ENCODE measurements at regions not wholly inside any gene's neighbourhood (a gene's known extent, or its start where the extent isn't known, plus 50 kb on each side); places are given as distances from the start of the nearest gene placed in this dataset.

- no peak for DNase-seq
Measured at GRCh38 chr6:54574671-54575070, 266.4 kb downstream of the TINAG start.

GRCh38 chr6:54578261-54578660, 268.3 kb upstream of the FAM83B start:
- no peak for DNase-seq

- DNase-seq: no peak
Measured at GRCh38 chr6:54579011-54579410, 267.6 kb upstream of the FAM83B start.

GRCh38 chr6:54586251-54586650, 260.3 kb upstream of the FAM83B start:
- no peak for DNase-seq

- DNase-seq: no peak
Measured at GRCh38 chr6:54587277-54587676, 259.3 kb upstream of the FAM83B start.

- DNase-seq: no peak
Measured at GRCh38 chr6:54588176-54588575, 258.4 kb upstream of the FAM83B start.

- DNase-seq: no peak
Measured at GRCh38 chr6:54595844-54596243, 250.7 kb upstream of the FAM83B start.

GRCh38 chr6:54598787-54599313, 247.7 kb upstream of the FAM83B start:
- no peak for DNase-seq

- no peak for DNase-seq
Measured at GRCh38 chr6:54601600-54602300, 244.8 kb upstream of the FAM83B start.

- DNase-seq: no peak
Measured at GRCh38 chr6:54602591-54602990, 244.0 kb upstream of the FAM83B start.

GRCh38 chr6:54609981-54610380, 236.6 kb upstream of the FAM83B start:
- DNase-seq: no peak

- DNase-seq: no peak
Measured at GRCh38 chr6:54613596-54613995, 233.0 kb upstream of the FAM83B start.

GRCh38 chr6:54614499-54615195, 231.9 kb upstream of the FAM83B start:
- DNase-seq: no peak

- DNase-seq: no peak
Measured at GRCh38 chr6:54617730-54618129, 228.8 kb upstream of the FAM83B start.

GRCh38 chr6:54618572-54618971, 228.0 kb upstream of the FAM83B start:
- DNase-seq: no peak

GRCh38 chr6:54619102-54619501, 227.5 kb upstream of the FAM83B start:
- DNase-seq: no peak

GRCh38 chr6:54621285-54621684, 225.3 kb upstream of the FAM83B start:
- no peak for DNase-seq

- no peak for DNase-seq
Measured at GRCh38 chr6:54624216-54624615, 222.4 kb upstream of the FAM83B start.

- no peak for DNase-seq
Measured at GRCh38 chr6:54624779-54625178, 221.8 kb upstream of the FAM83B start.

- no peak for DNase-seq
Measured at GRCh38 chr6:54629131-54629530, 217.4 kb upstream of the FAM83B start.

GRCh38 chr6:54632984-54633565, 213.5 kb upstream of the FAM83B start:
- DNase-seq: no peak

GRCh38 chr6:54633601-54634000, 213.0 kb upstream of the FAM83B start:
- DNase-seq: no peak

- DNase-seq: no peak
Measured at GRCh38 chr6:54640911-54641310, 205.7 kb upstream of the FAM83B start.
